ENCODE measurements at regions not wholly inside any gene's neighbourhood (a gene's known extent, or its start where the extent isn't known, plus 50 kb on each side); places are given as distances from the start of the nearest gene placed in this dataset.
"Not testable (repeated sequence)": the region's sequence is repeated elsewhere in the genome, so short reads cannot be mapped to it uniquely, and the experiment has no call there.

GRCh38 chr2:125371867-125372266 is 1284.1 kb upstream of the GYPC start:
- DNase-seq: no peak

GRCh38 chr2:125373293-125373692 is 1282.7 kb upstream of the GYPC start:
- DNase-seq: no peak

- no peak for DNase-seq
Measured at GRCh38 chr2:125386074-125386473, 1269.9 kb upstream of the GYPC start.

GRCh38 chr2:125397535-125398251 is 1258.3 kb upstream of the GYPC start:
- no peak for DNase-seq

GRCh38 chr2:125398738-125399524 is 1257.0 kb upstream of the GYPC start:
- DNase-seq: no peak

GRCh38 chr2:125405816-125406215 is 1250.1 kb upstream of the GYPC start:
- DNase-seq: no peak

- DNase-seq: no peak
Measured at GRCh38 chr2:125408874-125409538, 1247.0 kb upstream of the GYPC start.

- DNase-seq: no peak
Measured at GRCh38 chr2:125418483-125418882, 1237.5 kb upstream of the GYPC start.

GRCh38 chr2:125422198-125422770 is 1233.7 kb upstream of the GYPC start:
- not testable (repeated sequence) for DNase-seq

- no peak for DNase-seq
Measured at GRCh38 chr2:125424266-125424785, 1231.6 kb upstream of the GYPC start.

GRCh38 chr2:125427721-125428315 is 1228.1 kb upstream of the GYPC start:
- DNase-seq: no peak

GRCh38 chr2:125444106-125444505 is 1211.9 kb upstream of the GYPC start:
- DNase-seq: no peak

GRCh38 chr2:125445495-125445894 is 1210.5 kb upstream of the GYPC start:
- DNase-seq: no peak

GRCh38 chr2:125450092-125450491 is 1205.9 kb upstream of the GYPC start:
- DNase-seq: no peak

- DNase-seq: no peak
Measured at GRCh38 chr2:125455110-125455509, 1200.8 kb upstream of the GYPC start.

GRCh38 chr2:125456693-125457363 is 1199.1 kb upstream of the GYPC start:
- DNase-seq: no peak

- DNase-seq: no peak
Measured at GRCh38 chr2:125471963-125472362, 1184.0 kb upstream of the GYPC start.

- no peak for DNase-seq
Measured at GRCh38 chr2:125479143-125479636, 1176.8 kb upstream of the GYPC start.

GRCh38 chr2:125490308-125490707 is 1165.7 kb upstream of the GYPC start:
- no peak for DNase-seq

- no peak for DNase-seq
Measured at GRCh38 chr2:125491663-125492062, 1164.3 kb upstream of the GYPC start.

- no peak for DNase-seq
Measured at GRCh38 chr2:125512313-125512712, 1143.6 kb upstream of the GYPC start.
